T-cell (primary cell): ENCODE measurements at regions not wholly inside any gene's neighbourhood (a gene's known extent, or its start where the extent isn't known, plus 50 kb on each side); places are given as distances from the start of the nearest gene placed in this dataset.

Experiments
- ATAC-seq, 4 experiments: fragments of 200-7000 bp in 3 of 4; fragments of 150-1000 bp in 1 of 4; cut with Tn5 transposase; replicated peaks in 1 of 4; 1 replicate in 3 of 4; 2 replicates in 1 of 4; pipeline ENCODE4 v1.10.0; 2021; ENCODE audit warnings: moderate library complexity in 3 of 4, mild to moderate bottlenecking in 2 of 4, moderate number of reproducible peaks in 1 of 4
- CTCF ChIA-PET, 2 donors: fragments of 300-600 bp; sonication (Branson Sonifier 250); formaldehyde crosslinking; loops; one replicate each; lab custom pipeline; 2022; ENCODE audit warnings: antibody characterized with exemption in 2 of 2; lab: Charles Lee
- POLR2A ChIA-PET, 2 donors: fragments of 300-600 bp; sonication (Branson Sonifier 250); formaldehyde crosslinking; loops; one replicate each; lab custom pipeline; 2022; ENCODE audit warnings: antibody characterized with exemption in 2 of 2; lab: Charles Lee
- DNase-seq, 35 experiments: peaks; one replicate each; pipeline versions ENCODE4 v3.0.0 to v3.0.0-alpha.2; 2013 to 2023
- H3K27ac ChIP-seq: one replicate; pipeline ENCODE4 v1.5.1; 2013; ENCODE audit warnings: low read length
- H3K27me3 ChIP-seq, 2 experiments: replicated peaks in 1 of 2; 1 replicate in 1 of 2; 2 replicates in 1 of 2; pipeline versions ENCODE4 v1.6.1 to v1.7.0; 2013; ENCODE audit warnings: low read length in 1 of 2, mixed read lengths in 1 of 2; ENCODE audit not compliant: control insufficient read depth in 2 of 2, insufficient read depth in 2 of 2; ENCODE audit errors: extremely low read depth in 1 of 2
- H3K36me3 ChIP-seq, 2 donors: 1 replicate in 1 of 2; 2 replicates in 1 of 2; pipeline versions ENCODE4 v1.6.1 to v1.7.0; 2013; ENCODE audit warnings: low read length in 1 of 2; ENCODE audit not compliant: control insufficient read depth in 2 of 2, insufficient read depth in 1 of 2; ENCODE audit errors: extremely low read depth in 1 of 2
- H3K4me1 ChIP-seq, 2 experiments: 1 replicate in 1 of 2; 2 replicates in 1 of 2; pipeline versions ENCODE4 v1.6.1 to v1.7.0; 2013; ENCODE audit warnings: low read length in 2 of 2, mixed read lengths in 1 of 2; ENCODE audit not compliant: insufficient read depth in 2 of 2, control insufficient read depth in 1 of 2; ENCODE audit errors: extremely low read depth in 1 of 2
- H3K4me3 ChIP-seq, 2 donors: 1 replicate in 1 of 2; 2 replicates in 1 of 2; pipeline versions ENCODE4 v1.5.1 to v1.7.0; 2013; ENCODE audit warnings: mild to moderate bottlenecking in 2 of 2, low read length in 1 of 2, moderate library complexity in 1 of 2; ENCODE audit not compliant: control insufficient read depth in 1 of 2; ENCODE audit errors: extremely low read depth in 1 of 2
- H3K9me3 ChIP-seq: 2 replicates; pipeline ENCODE4 v1.7.0; 2013
- H3K27ac Mint-ChIP-seq, 2 donors: one replicate each; pipeline ENCODE4 v1.8.0; 2020 to 2021; ENCODE audit warnings: mild to moderate bottlenecking in 2 of 2, mixed read lengths in 2 of 2
- H3K27me3 Mint-ChIP-seq, 2 donors: one replicate each; pipeline ENCODE4 v1.8.0; 2021 to 2022; ENCODE audit warnings: mixed read lengths in 2 of 2
- H3K36me3 Mint-ChIP-seq: one replicate; pipeline ENCODE4 v1.8.0; 2021; ENCODE audit warnings: mixed read lengths
- H3K4me1 Mint-ChIP-seq, 3 donors: one replicate each; pipeline ENCODE4 v1.8.0; 2020 to 2022; ENCODE audit warnings: mixed read lengths in 3 of 3, mild to moderate bottlenecking in 1 of 3
- H3K4me3 Mint-ChIP-seq, 3 donors: one replicate each; pipeline ENCODE4 v1.8.0; 2020 to 2022; ENCODE audit warnings: mild to moderate bottlenecking in 3 of 3, mixed read lengths in 3 of 3, moderate library complexity in 3 of 3
- H3K9me3 Mint-ChIP-seq, 3 donors: one replicate each; pipeline ENCODE4 v1.8.0; 2020 to 2022; ENCODE audit warnings: mixed read lengths in 3 of 3
- WGBS: methylation state at CpG from one replicate; pipeline ENCODE4 v1.1.5; 2013; ENCODE audit warnings: missing lambda C conversion rate; ENCODE audit not compliant: insufficient coverage; 5-methylcytosine and 5-hydroxymethylcytosine counted together

DNA sequence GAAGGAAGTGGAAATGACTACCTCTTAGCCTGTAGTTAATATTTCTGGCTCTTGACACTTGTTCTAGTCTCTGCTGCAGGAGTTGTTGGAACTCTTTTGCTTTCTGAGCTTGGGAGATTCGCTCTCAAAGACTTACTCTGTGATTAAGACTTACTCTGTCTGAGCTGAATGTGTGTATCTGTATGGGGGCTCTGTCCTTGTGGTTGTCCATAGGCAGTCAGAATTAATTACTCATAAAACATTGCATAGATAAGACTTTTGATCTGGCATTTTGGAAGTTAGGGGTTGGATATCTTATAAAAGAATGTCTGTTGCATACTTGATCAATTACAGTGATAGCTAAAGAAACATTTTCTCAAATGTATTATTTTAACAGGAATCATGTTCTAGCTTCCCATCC lies 199.2 kb upstream of the KIAA1217 start:
- no peaks in the 10 kb centered on the region for H3K4me1 ChIP-seq
- CTCF ChIA-PET = no interaction called here
- no peak for ATAC-seq
- no peak for DNase-seq
- no peak overlapping the region for H3K27ac ChIP-seq
- no peaks in the 10 kb centered on the region for H3K9me3 ChIP-seq
- no peaks in the 10 kb centered on the region for H3K27me3 ChIP-seq
- no peaks in the 10 kb centered on the region for H3K9me3 Mint-ChIP-seq
- H3K27ac Mint-ChIP-seq = no peak overlapping the region
- no peak overlapping the region for H3K4me3 Mint-ChIP-seq
- WGBS = no CpG with 5 or more reads among the region's 1 CpG
- no peak overlapping the region for H3K4me3 ChIP-seq
- H3K4me1 Mint-ChIP-seq = no peaks in the 10 kb centered on the region
- H3K27me3 Mint-ChIP-seq = peaks cover 0 to 13% of the 10 kb centered on the region in 2 donors
- no peaks in the 10 kb centered on the region for H3K36me3 Mint-ChIP-seq
- no peaks in the 10 kb centered on the region for H3K36me3 ChIP-seq
- POLR2A ChIA-PET = interaction anchor here in 1 of 2 donors (1.0 kb wide), 1 partner anchor 1895 kb away, joined by 6 read pairs; no protein-coding TSS in a partner anchor

DNA sequence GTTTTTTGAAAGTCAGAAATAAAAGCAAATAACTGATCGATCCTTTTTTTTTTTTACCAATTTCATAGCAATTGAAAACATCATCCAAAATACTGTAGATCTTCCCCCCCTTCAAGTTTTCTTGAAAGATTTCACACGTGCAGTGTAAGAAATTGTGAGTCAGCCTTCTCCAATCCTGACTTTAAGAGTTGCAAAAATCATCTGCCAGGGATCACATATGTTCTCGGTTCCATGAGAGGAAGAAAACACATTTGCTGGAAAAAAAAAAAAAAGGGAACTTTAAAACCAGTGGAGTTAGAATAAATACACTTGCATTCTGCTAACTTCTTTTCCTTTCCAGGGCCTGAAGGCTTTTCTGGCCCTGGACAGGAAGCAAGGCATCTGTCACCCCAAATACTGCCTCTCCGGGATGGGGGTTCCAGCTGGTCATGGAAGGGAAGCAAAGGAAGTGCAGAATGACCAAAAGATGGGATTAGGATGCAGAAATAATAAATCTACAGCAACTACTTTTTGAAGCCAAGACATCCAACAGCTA lies 198.4 kb upstream of the KIAA1217 start:
- Histone ChIP-seq H3K4me3 (no peak overlapping the region), H3K36me3 (no peaks in the 10 kb centered on the region), H3K27me3 (no peaks in the 10 kb centered on the region), H3K27ac (no peak overlapping the region), H3K4me1 (no peaks in the 10 kb centered on the region), H3K9me3 (no peaks in the 10 kb centered on the region)
- CTCF ChIA-PET = no interaction called here
- H3K27ac Mint-ChIP-seq = no peak overlapping the region
- POLR2A ChIA-PET = interaction anchor here in 1 of 2 donors (1.0 kb wide), 1 partner anchor 1894 kb away, joined by 6 read pairs; no protein-coding TSS in a partner anchor
- DNase-seq (no peak), ATAC-seq (no peak)
- H3K4me3 Mint-ChIP-seq = no peak overlapping the region
- H3K27me3 Mint-ChIP-seq = peaks cover 0 to 13% of the 10 kb centered on the region in 2 donors
- no peaks in the 10 kb centered on the region for H3K36me3 Mint-ChIP-seq
- WGBS = no CpG with 5 or more reads among the region's 4 CpGs
- H3K9me3 Mint-ChIP-seq = no peaks in the 10 kb centered on the region
- H3K4me1 Mint-ChIP-seq = no peaks in the 10 kb centered on the region

DNA sequence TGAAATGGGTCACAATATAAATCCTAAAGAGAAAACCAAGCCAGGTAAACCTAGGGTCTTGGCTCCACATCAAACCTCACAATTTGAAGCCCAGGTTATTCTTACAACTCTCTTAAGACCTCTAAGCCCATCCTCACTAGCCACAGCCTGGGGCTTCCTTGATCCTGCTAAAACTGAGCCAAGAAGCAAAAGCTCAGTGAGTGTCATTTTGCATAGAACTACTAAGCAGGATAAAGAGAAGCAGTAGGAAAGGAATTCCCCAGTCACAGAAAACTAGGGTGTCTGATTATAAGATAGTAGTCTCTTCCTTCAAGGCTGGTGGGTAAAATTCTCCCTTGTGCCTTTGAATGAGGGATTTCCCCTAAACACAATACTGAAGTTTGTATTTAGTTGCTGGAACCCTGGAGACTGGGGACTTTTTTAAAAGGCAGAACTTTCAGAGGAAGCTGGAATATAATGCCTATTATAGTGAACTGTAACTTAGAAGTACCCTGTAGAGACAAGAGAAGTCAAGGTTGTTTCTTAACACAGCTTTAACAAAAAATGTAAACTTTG lies 196.6 kb upstream of the KIAA1217 start:
- POLR2A ChIA-PET = no interaction called here
- H3K36me3 Mint-ChIP-seq = no peaks in the 10 kb centered on the region
- DNase-seq = no peak

DNA sequence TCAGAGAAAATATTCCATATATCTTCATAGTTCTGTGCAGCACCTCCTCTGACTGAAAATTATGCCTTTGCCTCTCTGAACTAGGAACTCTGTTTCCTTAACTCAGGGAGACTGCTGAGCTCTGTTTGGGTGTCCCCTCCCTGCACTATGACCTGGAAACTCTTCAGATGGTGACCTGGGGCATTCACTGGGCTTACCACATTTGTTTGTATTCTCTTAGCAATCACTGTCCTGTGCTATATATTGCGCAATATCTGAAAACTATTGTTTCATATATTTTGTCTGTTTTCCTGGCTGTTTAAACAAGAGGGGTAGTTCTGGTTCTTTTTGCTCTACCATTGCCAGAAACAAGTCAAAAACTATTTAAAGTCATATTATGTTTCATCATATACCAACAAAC lies 181.8 kb upstream of the KIAA1217 start:
- H3K9me3 ChIP-seq = no peaks in the 10 kb centered on the region
- H3K27me3 ChIP-seq = peaks cover 0 to 3% of the 10 kb centered on the region in 2 experiments
- Mint-ChIP-seq H3K36me3 (no peaks in the 10 kb centered on the region), H3K27ac (no peak overlapping the region), H3K27me3 (no peaks in the 10 kb centered on the region), H3K4me1 (no peaks in the 10 kb centered on the region), H3K4me3 (no peak overlapping the region), H3K9me3 (no peaks in the 10 kb centered on the region)
- WGBS = no CpG with 5 or more reads among the region's 1 CpG
- H3K4me1 ChIP-seq = no peaks in the 10 kb centered on the region
- DNase-seq (no peak), ATAC-seq (no peak)
- no peaks in the 10 kb centered on the region for H3K36me3 ChIP-seq
- ChIA-PET POLR2A (no interaction called here), CTCF (no interaction called here)
- H3K4me3 ChIP-seq = no peak overlapping the region
- H3K27ac ChIP-seq = no peak overlapping the region

More for the DNA sequence above, 196.6 kb upstream of the KIAA1217 start:
- H3K27ac ChIP-seq = no peak overlapping the region
- H3K4me3 Mint-ChIP-seq = no peak overlapping the region
- no peaks in the 10 kb centered on the region for H3K9me3 ChIP-seq
- CTCF ChIA-PET = no interaction called here
- no peak overlapping the region for H3K27ac Mint-ChIP-seq
- no peaks in the 10 kb centered on the region for H3K27me3 ChIP-seq
- no peaks in the 10 kb centered on the region for H3K4me1 Mint-ChIP-seq
- peaks cover 0 to 12% of the 10 kb centered on the region in 2 donors for H3K27me3 Mint-ChIP-seq
- ATAC-seq = no peak
- H3K36me3 ChIP-seq = no peaks in the 10 kb centered on the region
- no peaks in the 10 kb centered on the region for H3K9me3 Mint-ChIP-seq
- no peaks in the 10 kb centered on the region for H3K4me1 ChIP-seq
- no peak overlapping the region for H3K4me3 ChIP-seq

DNA sequence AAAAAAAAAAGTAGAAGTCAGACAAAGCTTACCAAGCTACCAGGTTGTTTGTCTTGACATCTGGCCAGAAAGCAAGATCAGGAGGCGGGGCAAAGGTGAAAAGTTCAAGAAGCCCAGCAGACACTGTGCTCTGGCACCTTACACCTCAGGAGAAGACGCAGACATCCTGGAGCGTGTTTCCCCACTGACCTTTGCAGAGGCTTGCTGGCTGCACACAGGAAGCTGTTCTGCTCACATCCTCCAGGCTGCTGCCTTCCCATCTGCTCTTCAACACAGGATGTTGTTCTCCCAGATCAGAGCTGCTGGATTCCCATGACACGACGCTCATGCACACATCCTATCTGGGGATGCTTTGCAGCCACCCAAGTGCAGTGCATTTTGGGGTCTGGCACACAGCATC lies 174.4 kb upstream of the KIAA1217 start:
- ATAC-seq (no peak), DNase-seq (no peak)
- no peaks in the 10 kb centered on the region for H3K4me1 ChIP-seq
- peaks cover 0 to 3% of the 10 kb centered on the region in 2 experiments for H3K27me3 ChIP-seq
- 82% methylated on average over 5 of the region's 5 CpGs for WGBS
- Mint-ChIP-seq H3K27ac (no peak overlapping the region), H3K27me3 (peaks cover 0 to 4% of the 10 kb centered on the region in 2 donors), H3K4me1 (no peaks in the 10 kb centered on the region), H3K4me3 (no peak overlapping the region), H3K9me3 (peaks cover 0 to 9% (median 4%) of the 10 kb centered on the region in 3 donors), H3K36me3 (no peaks in the 10 kb centered on the region)
- H3K4me3 ChIP-seq = no peak overlapping the region
- ChIA-PET CTCF (no interaction called here), POLR2A (no interaction called here)
- H3K27ac ChIP-seq = no peak overlapping the region
- no peaks in the 10 kb centered on the region for H3K36me3 ChIP-seq
- no peaks in the 10 kb centered on the region for H3K9me3 ChIP-seq

DNA sequence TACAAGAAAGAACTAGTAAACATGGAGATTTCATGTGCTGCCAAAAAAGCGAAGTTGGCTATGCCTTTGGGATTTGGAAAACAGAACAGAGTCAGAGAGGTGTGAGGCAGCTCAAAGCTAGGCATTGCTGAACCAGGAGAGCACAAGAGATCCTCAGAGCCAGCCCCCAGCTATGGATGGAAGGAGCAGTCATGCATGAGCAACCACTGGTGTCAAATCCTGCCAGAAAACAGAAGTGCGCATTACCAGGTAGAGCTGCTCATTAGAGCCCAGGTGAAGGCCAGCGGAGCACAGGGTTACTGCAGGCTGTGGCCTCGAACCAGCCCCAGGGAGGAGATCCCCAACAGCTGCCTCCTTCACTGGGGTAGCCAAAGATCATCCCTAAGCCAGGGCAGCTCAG lies 173.2 kb upstream of the KIAA1217 start:
- Histone ChIP-seq H3K27ac (no peak overlapping the region), H3K27me3 (peaks cover 0 to 3% of the 10 kb centered on the region in 2 experiments), H3K4me3 (no peak overlapping the region), H3K9me3 (no peaks in the 10 kb centered on the region), H3K36me3 (no peaks in the 10 kb centered on the region), H3K4me1 (no peaks in the 10 kb centered on the region)
- Mint-ChIP-seq H3K9me3 (peaks cover 0 to 9% (median 4%) of the 10 kb centered on the region in 3 donors), H3K27ac (no peak overlapping the region), H3K27me3 (peaks cover 0 to 4% of the 10 kb centered on the region in 2 donors), H3K4me1 (no peaks in the 10 kb centered on the region), H3K4me3 (no peak overlapping the region), H3K36me3 (no peaks in the 10 kb centered on the region)
- ChIA-PET POLR2A (no interaction called here), CTCF (interaction anchor here in 1 of 2 donors (0.5 kb wide), 1 partner anchor 904 kb away, joined by 3 read pairs; no protein-coding TSS in a partner anchor)
- DNase-seq = no peak
- ATAC-seq = no peak
- WGBS = 83% methylated on average over 3 of the region's 4 CpGs
